Sciatic nerve (tissue), 2 donors: ENCODE measurements at regions not wholly inside any gene's neighbourhood (a gene's known extent, or its start where the extent isn't known, plus 50 kb on each side); places are given as distances from the start of the nearest gene placed in this dataset.

Experiments used
- ATAC-seq: fragments of 200-7000 bp; cut with Tn5 transposase; one replicate; pipeline ENCODE4 v1.9.1; 2020; ENCODE audit warnings: mild to moderate bottlenecking, moderate library complexity
- DNase-seq: peaks from one replicate; pipeline ENCODE4 v3.0.0-alpha.2; 2020; ENCODE audit warnings: low spot score
- intact Hi-C: fragments of 100-400 bp; cut with DNase I; formaldehyde crosslinking; loops from one replicate; pipeline ENCODE4 v1.14.2; 2022
- donor health status: DM: no; HTN: no; CAD: no.
- donor health status: DM: no; HTN: no; CAD: no.

DNA sequence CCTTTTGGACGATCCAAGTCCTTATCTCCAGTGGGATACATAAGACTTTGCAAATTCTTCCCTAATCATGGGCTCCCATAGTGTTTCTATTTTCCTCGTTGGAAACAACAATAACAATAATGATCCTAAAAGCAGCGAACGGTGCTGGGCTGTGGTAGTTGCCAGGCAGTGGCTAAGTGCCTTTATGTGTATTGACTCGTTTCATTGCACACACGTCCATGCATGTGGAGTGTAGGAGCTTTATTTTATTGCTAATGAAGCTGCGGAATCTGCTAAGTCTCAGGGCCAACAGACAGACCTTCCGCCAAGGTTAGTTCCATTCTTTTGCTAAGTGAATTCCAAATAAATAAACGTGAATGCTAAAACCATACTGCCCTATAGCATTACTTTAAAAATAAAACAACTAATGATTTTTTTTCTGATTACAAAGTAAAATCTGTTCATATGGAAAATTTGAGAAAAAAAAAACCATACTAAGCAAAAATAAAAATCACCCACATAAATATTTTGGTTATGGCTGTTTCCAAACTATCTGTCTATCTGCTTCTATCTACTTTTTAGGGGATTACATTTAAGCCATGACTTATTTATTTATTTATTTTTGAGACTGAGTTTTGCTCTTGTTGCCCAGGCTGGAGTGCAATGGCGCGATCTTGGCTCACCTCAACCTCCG lies 297.9 kb downstream of the BMP7 start:
- intact Hi-C loops, result no loop called here
- no peak for ATAC-seq
- DNase-seq, result no peak

DNA sequence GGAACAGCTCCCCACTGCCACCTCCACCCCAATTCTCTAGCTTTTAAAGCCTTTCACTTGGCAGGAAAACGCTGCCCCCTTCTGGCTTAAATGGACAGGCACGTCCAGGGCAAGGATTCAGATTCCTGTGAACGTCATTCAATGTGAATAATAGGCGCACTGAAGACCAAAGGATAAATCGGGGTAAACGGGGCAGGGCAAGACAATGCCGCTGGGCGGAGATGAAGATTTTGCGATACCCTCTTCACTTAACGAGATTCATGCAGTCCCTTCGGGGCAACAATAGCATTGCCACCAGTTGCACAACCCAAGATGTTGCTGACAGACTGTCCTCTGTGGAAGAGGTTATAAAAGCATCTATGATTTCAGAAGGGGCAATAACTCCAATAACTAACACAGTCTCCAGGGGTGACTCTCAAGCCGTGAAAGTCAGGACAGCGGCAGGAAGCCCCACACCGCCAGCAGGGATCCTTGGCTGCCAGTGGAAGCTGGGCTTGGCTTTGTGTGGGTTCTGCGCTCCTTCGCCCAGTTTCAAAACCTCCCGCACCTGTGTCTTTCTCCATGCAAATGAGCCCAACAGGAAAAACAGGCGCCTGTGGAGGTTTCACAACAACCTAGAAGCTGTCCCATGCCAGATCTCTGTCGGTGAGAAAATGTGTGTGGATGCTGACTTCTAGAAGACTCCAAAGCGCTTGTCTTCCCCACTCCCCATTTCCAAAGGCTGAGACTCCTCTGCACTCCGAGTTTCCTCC lies 291.8 kb downstream of the BMP7 start:
- ATAC-seq, result no peak
- intact Hi-C loops, result no loop called here
- no peak for DNase-seq

DNA sequence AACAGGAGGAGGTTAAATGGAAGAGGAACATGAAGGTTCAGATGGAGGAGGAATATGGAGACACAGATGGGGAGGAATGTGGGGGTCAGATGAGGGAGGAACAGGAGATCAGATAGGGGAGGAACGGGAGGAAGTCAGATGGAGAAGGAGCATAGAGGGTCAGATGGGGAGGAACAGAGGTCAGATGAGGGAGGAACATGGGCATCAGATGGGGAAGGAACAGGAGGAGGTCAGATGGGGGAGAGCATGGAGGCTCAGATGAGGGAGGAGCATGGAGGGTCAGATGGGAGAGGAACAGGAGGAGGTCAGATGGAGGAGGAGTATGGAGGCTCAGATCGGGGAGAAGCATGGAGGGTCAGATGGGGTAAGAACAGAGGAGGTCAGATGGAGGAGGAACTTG lies 290.6 kb downstream of the BMP7 start:
- DNase-seq, result no peak
- intact Hi-C loops, result no loop called here
- ATAC-seq, result no peak

DNA sequence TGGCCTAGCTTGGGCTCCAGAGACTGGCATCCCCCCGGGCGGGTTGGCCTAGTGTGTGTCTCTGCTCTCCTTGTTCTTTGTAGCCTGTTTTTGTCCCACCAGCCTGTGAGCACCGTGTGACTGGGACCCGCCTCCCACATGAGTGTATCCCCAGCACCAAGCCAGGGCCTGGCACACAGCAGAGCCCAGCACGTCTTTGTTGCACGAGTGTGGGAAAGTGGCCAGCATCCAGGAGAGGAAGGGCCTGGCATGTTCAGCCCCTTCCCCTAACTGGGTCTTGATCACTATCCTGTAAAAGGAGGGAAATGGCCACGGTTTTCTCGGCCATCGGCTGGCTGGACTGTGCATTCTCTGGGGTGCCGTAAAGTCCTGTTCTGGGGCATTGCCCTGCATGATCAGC lies 290.1 kb downstream of the BMP7 start:
- DNase-seq (no peak), ATAC-seq (no peak)
- intact Hi-C loops, result no loop called here

DNA sequence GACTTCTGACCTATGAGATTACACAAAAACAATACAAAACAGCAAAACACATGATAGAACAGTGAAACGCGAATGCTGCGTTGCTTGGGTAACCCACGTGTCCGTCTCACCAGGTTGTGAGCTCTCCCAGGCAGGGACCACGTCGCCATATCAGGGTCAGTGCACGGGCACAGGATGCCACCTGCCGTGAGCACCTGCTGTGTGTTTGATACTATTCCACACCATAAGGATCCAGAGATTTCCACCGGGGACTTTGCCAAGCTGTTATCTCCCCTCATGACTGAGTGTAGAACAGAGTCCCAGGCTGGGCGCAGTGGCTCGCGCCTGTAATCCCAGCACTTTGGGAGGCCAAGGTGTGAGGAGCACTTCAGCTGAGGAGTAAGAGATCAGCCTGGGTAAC lies 288.0 kb downstream of the BMP7 start:
- intact Hi-C loops, result no loop called here
- ATAC-seq (no peak), DNase-seq (no peak)

DNA sequence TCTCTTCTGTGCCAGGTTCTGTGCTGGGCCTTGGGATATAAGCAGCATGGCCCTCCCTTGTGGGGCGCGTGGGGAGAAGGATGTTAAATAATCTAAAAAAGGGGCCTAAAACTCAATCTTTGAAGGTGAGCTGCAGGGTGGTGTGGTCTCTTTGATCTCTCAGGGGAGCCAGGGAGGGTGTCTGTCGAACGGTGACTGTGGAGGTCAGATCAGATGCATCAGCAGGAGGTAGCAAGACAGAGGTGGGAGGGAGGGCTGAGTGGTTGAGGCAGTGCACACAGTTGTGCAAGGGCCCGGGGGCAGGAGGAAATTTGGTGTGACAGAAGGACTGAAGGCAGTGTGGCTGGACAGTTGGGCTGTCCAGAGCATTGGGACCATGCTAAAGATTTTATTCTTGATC lies 287.3 kb downstream of the BMP7 start:
- intact Hi-C loops, result no loop called here
- no peak for DNase-seq
- no peak for ATAC-seq

DNA sequence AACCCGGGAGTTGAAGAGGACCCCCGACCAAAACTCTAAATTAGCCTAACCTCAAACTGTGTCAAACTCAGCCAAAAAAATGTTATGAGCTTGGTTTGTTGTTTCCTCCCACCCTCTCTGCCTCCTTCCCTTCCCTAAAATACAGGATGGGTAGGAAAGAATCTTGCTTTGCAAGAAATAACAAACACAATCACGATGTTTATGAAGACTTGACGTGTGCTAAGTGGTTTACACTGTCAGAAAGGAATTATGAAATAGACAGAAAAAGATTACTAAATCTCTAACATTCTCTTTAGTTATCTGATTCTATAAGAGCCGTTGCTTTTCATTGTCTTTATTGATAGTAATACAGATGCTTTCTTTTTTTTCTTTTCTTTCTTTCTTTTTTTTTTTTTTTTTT lies 285.1 kb downstream of the BMP7 start:
- intact Hi-C loops, result no loop called here
- no peak for ATAC-seq
- no peak for DNase-seq

DNA sequence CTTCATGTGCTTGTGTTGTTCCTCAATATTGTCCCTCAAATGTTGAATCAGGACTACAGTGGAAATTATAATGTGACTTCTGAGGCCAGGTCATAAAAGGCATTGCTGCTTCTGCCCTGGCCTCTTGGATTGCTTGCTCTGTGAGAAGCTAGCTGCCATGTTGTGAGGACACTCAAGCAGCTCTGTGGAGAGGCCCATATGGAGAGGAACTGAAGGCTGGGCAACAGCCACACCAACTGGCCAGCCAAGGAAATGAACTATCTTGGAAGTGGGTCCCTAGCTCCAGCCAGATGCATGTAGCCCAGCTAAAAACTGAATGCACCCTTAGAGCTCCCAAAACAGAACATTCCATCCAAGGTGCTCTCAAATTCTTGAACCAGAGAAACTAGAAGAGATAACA lies 282.6 kb downstream of the BMP7 start:
- intact Hi-C loops, result no loop called here
- DNase-seq (no peak), ATAC-seq (no peak)

DNA sequence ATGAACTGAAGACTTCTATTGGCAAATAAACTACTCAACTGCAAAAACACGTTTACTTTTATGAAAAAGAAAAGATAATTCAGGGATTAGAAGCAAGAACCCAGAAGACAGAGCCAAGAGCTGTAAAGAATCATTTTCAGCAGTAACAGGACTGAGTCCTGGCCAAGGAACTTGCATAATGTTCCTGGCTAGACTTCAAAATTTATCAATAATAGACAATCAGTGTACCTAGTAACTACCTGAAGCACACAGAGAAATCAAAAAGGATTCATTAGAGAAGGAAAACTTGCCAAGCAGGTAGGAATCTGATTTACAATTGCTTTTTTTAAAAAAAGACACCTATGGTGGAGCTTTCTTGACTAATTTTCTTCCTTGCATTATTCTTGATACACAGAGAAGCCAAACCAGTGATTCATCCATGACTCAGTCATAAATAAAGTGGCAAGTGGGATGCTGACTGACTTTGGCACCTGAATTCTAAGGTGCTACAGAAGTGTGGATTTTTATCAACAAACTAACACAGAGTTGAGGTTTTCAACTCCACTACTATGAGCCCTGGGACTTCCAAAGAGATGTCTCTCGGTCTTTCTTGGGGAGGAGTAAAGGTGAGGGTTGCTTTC lies 281.3 kb downstream of the BMP7 start:
- no peak for ATAC-seq
- intact Hi-C loops, result no loop called here
- DNase-seq, result no peak

DNA sequence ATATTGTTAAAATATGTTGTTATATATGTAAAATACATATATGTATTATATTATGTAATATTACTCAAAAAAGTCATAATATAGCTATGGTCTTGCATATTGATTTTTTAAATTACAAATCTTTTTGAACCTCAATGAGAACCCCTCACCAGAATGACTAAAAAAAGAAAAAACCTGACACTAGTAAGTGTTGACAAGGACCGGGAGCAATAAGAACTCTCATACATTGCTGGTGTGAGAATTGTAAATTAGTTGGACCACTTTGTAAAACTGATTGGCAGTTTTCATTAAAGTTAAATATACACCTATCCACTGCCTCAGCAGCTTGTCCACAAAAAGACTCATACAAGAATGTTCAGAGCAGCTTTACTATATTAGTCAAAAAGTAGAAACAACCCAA lies 280.0 kb downstream of the BMP7 start:
- ATAC-seq (no peak), DNase-seq (no peak)
- intact Hi-C loops, result no loop called here

DNA sequence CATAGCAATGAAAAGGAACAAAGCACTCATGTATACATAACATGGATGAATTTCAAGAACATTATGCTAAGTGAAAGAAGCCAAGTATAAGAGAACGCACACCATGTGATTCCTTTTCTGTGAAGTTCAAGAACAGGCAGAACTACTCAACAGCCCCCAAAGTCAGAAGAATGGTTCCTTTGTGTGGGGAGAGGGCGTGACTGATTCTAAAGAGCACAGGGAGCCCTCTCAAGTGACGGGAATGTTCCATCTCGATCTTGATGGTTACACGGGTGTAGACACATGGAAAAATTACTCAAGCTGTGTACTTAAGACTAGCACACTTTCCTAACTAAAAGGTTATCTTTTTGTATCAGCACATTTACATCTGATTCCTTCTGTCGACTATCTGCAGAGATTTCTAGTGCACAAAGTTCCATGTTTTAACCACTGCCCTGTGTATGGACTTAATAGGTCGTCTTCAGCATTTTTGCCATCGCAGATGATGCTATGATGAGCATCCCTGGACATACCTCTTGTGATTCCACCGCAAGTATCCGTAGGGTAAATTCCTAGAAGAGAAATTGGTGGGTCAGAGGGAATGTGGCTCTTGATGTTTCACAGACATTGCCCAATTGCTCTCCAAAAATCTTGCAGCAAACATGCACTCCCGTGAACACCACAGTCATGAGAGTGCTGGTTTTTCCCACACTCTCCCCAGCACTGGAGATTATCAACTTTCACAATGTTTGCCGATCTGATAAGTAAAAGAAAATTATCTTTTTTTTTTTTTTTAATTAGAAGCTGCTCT lies 279.3 kb downstream of the BMP7 start:
- intact Hi-C loops, result no loop called here
- DNase-seq (no peak), ATAC-seq (no peak)

DNA sequence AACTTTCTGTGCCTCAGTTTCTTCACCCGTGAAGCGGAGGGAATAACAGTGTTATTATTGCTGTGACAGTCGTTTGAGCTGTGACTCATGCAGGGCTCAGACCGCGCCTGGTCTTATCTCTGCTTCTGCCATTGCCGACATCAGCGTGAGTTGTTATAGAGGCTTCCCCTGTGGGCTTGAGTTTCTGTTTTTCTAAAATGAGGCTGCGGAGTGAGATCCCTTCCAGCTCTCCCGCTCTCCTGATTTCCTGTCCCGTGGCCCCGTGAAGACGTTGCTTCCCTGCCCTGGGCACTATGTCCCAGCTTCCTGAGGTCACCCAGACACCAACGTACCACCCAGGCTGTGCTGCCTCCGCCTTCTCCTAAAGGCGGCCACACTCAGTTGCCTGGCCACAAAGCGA lies 278.5 kb downstream of the BMP7 start:
- no peak for ATAC-seq
- DNase-seq, result no peak
- intact Hi-C loops, result no loop called here

DNA sequence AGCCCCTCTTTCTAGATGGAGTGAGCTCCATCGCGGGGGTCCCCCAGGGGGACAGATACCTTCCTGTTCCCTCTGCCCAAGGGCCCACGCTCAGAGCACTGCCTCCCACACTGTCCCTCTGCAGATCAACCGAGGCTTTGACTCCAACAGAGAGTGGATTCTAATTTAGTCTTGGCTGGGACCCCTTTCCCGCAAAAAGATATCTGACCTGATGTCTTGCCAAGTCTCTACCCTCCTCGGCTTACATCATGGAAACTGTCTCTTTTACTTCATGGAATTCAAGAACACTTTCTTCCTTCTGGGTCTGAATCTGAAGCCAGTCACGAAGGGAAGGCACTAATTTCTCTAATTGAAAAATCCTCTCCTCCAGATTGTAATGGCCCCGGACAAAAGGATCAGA lies 278.0 kb downstream of the BMP7 start:
- intact Hi-C loops, result no loop called here
- no peak for DNase-seq
- no peak for ATAC-seq

DNA sequence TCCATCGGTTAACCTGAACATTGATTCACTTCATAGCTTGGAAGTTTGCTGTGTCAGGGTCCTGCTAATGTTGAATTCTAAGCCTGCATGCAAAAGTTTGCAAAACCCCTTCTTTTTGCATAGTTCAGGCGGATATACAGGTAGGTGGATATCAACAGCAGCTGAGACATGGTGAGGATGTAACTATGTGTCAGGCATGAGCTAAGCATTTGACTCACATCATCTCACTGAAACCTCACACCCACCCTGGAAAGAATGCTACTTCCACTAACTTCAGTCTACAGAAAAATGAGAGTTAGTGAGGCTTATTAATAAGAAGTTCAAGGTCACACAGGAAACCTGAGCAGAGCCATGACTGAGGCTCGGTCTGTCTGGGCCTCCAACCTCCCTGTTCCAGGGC lies 276.9 kb downstream of the BMP7 start:
- no peak for ATAC-seq
- intact Hi-C loops, result no loop called here
- DNase-seq, result no peak

DNA sequence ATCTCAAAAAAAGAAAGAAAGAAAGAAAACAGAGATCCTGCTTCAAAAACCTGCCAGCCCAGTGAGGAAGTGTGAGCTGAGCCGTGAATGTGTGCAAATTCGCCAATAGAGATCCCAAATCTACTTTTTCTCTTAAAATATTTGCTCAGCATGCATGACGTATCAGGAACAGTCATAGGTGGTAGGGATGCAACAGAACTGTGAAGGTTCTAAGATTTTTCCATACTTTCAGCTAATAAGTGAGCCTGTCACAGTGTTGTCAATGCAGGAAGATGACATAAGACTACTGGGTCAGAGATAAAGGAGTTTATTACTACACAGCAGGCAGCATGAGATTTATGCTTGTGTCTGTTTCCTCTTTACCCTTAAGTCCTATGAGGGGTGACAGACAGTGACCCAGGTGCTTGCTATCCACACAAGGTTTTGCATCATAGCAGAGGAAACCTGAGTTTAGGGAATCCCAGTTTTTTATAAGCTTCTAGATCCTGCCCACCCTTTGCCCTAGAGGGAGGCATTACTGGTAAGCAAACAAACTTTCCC lies 273.4 kb downstream of the BMP7 start:
- DNase-seq (no peak), ATAC-seq (no peak)
- intact Hi-C loops, result no loop called here

DNA sequence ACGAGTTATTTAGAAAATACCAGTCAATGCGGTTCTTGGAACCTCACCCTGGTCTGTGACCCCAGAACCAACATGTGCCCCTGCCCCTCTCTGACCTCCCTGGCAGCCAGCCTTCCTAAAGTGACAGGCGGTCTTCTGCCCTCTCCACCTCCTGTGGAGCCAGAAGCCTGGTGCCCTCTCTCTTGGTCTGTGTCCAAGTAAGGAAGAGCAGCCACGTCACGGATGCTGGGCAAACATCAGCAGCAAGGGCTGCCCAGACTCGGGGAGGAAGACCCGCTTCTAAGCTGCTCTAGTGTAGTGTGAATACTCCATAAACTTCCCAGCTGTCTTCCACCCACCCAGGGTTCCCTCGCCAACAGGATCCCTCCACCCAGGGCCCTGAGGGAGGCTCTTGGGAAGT lies 272.4 kb downstream of the BMP7 start:
- intact Hi-C loops, result no loop called here
- DNase-seq (no peak), ATAC-seq (no peak)

DNA sequence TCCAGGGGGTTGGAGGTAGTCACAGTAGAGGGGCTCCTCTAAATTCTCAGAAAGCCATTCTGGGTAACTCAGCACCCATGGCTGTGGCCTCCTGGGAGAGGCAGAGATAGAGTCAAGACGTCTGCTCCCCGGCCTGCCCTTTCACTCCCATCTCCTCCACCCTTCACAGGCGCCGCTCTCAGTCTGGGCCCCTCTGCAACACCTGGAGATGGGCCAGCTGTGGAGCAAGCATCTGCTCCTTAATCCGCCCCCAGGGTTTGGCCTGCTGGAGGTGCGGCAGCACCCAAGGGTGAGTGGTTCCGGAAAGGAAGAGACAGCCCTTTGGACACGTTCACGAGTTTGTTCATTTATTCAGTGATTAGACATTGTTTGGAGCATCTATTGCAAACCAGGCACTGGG lies 271.3 kb downstream of the BMP7 start:
- ATAC-seq (no peak), DNase-seq (no peak)
- intact Hi-C loops, result no loop called here

DNA sequence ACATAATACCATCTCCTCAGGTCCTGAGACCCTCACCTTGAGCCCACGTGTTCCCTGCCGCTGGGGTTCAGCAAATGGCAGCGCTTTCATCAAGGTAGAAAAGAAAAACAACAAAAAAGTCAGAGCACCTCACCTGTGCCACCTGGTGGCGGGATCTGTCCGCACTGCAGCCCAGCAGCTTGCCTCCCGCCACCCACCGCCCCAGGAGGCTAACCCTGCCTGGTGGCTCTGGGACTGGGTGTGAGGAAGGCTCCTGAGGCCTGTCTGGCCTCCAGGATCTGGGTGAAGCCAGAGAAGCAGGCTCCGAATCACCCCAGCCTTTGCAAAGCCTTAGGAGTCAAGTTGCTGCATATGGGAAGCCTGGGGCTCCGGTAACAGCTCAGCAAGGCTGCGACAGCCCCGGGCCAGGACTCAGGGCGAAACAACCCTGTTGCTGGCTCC lies 270.8 kb downstream of the BMP7 start:
- intact Hi-C loops, result no loop called here
- ATAC-seq, result no peak
- no peak for DNase-seq

DNA sequence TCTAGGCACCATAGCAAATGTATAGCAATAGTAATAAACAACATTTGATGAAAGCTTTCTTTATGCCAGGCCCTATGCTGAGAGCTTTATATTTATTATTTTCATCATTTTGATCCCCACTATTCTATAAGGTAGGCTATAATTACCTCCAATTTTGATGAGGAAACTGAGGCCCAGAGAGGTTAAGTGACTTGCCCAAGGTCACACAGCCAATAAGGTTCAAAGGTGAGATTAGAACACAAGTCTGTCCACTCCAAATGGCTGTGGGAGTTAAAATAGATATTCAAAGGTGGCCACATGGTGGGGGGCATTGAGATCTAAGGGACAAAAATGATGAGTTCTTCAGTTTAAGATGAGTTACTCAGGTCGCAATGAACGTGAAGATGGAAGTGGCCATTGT lies 269.9 kb downstream of the BMP7 start:
- intact Hi-C loops, result no loop called here
- DNase-seq (no peak), ATAC-seq (no peak)

DNA sequence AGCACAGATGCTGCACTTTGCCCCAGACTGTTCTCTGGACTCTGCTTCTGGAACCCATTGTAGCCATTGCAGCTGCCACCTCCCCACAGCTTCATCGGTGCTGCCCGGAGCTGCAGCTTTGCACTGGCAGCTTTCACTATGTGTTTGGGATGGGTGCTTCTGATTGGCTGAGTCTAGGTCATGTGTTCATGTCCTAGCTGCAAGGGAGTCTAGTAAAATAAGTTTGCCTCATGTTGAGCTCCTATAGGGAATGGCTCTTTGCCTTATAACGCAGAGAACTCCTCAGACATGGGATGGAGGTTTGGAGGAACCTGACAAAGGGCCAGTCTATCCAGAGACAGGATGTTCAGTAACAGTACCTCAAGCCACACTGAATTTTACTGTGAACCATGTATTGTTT lies 268.0 kb downstream of the BMP7 start:
- ATAC-seq (no peak), DNase-seq (no peak)
- intact Hi-C loops, result no loop called here
